GM21723 (cell line): ENCODE measurements at regions not wholly inside any gene's neighbourhood (a gene's known extent, or its start where the extent isn't known, plus 50 kb on each side); places are given as distances from the start of the nearest gene placed in this dataset.

Experiments used
- ATAC-seq: cut with Tn5 transposase; IDR thresholded peaks from one replicate; pipeline ENCODE4 v1.9.1; 2021; ENCODE audit warnings: mild to moderate bottlenecking, moderate library complexity; ENCODE audit not compliant: unreplicated experiment

DNA sequence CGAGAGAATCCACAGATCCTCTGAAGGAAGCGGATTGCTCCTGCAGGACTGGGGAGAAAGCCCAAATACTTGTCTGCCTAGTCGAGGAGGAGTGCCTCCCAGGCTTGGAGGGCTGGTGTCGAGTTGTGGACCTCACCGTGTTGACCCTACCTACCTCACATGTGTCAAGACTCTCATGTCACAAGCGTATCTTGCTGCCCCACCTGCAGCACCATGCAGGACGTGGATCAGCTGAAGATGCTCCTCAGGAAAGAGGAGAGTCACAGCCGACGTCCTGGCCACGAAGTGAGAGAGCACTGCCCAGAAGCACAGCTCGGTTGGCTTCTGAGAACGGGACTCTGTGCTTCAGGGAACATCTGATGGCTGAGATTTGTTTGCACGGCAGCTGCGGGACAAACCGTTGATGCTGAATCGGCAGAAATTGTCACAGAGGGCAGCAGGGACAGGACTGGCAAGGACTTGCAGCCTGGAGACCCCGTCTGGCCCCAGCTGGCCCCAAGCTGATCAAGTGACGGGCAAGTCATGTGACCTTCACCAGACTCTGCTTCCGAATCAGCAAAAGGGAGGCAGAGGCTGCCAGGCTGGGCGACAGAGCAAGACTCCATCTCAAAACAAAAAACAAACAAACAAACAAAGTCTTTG, 119.1 kb upstream of the ITGA1 start:
- no peak for ATAC-seq

GRCh38 chr5:52672459-52672858, 115.3 kb upstream of the ITGA1 start:
- no peak for ATAC-seq

DNA sequence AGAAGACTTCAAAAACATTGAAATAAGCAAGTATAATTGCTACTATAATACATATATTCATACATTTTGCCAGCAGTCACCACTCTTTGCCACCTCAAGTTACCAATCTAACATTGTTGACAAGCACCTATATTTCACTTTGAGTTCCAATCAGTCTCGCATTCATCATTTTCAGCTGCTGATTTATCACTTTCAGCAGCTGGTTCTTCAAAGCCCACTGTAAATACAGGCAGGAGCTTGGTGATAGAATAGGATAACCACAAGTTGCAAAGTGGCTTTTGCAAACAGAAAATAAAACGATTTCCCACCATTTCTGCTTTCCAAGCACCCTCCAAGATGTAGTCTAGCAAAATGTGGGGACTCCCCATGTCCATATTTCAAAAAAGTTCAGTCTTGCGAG, 114.2 kb upstream of the ITGA1 start:
- no peak for ATAC-seq

DNA sequence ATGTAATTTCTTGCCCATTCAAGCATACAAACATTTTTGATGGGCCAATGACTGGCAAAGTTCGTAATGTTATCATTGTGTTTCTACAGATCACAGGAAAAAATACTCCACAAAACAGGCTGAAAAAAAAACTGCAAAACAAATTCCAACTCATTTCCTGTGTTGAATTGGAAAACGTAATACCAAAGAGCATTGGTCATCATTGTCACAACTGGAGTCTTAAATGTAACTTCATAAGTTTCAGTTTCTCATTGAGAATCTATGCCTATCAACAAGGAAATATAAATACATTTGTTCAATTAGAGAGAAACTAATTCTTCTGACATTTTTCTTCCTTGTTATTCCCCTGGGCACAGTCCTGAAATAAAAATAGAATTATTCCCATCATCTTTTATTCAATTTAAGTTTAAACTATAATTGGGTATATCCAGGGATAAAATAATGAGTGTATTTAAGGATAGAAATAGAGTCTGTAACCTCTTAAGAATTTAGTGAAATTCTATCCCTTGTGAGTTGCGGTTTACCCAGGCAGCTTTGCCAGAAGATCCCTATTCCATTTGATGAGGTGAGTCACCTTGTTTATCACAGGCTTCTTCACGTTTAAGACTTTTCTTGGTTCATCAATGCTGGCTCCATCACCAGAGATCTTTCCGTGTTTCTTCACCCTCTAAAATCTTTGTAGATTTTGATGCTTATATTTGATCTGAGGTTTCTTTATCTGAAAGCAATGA, 112.7 kb upstream of the ITGA1 start:
- ATAC-seq = no peak

- ATAC-seq = no peak
Observed at GRCh38 chr5:52682492-52682891, 105.2 kb upstream of the ITGA1 start.

DNA sequence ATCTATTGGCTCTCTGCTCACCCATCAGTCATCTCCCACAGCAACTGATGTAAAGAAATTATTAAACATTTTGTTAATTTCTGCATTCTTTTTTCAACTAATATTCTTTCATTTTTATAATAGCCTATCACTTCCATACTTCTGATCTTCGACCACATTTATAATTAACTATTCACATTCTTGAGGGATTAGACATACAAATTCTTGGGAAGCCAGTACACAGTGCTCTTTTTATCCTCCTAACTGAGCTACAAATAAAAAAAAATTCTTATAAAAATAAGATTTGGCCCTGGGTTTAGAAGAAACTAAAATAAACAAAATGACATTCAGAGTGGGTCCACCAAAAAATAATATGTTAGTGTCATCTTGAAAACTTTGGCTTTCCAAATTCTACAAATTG, 103.7 kb upstream of the ITGA1 start:
- ATAC-seq = no peak

DNA sequence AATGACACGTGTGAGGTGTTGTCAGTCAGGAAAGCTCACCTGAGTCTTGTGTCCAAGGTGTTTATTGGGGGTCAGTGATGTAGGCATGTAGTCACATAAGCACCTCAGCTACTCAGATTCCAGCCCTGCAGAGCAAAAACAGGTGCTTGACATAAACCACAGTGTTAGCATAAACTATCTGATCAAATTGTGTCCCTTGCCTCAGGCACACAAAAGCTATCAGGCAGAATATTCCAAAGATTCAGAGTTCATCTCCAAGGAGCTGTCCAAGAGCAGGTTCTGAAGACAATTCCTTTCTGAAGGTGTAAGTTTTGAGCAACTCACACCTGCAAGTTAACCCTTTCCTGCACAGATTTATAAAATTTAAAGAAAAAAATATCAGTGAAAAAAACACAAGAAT, 102.2 kb upstream of the ITGA1 start:
- no peak for ATAC-seq

- no peak for ATAC-seq
Observed at GRCh38 chr5:52685971-52686370, 101.7 kb upstream of the ITGA1 start.

DNA sequence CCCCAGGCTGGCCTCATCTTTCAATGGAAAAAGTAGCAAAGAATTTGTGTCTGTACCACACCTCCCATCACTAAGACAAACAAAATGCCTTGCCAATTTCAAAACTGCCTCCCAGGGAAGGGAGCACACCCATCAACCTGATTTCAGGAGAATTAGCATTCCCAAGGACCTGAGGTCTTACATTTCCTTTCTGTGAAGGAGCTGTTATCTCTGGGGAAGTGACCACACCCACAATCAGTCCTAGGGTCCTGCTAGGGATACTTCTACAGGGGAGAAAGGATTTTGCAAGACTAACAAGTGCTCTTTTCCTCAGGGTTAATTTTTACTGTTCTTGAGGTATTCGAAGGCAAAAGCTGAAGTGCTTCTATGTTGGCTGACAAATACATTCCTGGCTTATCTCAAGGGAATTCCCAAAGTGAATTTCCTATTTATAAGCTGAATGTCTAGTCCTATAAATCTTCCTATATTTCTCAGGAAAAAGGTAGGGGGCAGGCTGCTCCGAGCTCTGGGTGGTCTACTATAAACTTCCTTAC, 97.4 kb upstream of the ITGA1 start:
- ATAC-seq = no peak

- no peak for ATAC-seq
Observed at GRCh38 chr5:52692039-52692438, 95.7 kb upstream of the ITGA1 start.

- ATAC-seq = no peak
Observed at GRCh38 chr5:52692606-52693005, 95.1 kb upstream of the ITGA1 start.

- no peak for ATAC-seq
Observed at GRCh38 chr5:52693280-52693679, 94.4 kb upstream of the ITGA1 start.

DNA sequence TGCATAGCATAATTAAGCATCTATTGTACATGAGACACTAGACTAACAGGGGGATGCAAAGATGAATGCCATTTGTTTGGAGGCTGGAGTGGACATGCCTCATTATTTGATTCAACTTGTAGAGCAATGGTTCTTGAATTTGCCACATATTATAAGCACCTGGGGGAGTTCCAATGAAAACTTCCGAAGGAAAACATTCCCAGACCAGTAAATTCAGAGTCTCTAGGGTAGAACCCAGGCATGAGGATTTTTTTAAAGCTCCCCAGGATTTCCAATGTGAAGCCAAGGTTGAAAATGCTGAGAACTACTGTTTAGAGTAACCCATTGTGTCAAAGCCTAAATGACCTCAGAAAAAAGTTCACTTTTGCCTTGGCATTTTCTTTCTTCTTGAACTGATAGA, 93.9 kb upstream of the ITGA1 start:
- no peak for ATAC-seq

DNA sequence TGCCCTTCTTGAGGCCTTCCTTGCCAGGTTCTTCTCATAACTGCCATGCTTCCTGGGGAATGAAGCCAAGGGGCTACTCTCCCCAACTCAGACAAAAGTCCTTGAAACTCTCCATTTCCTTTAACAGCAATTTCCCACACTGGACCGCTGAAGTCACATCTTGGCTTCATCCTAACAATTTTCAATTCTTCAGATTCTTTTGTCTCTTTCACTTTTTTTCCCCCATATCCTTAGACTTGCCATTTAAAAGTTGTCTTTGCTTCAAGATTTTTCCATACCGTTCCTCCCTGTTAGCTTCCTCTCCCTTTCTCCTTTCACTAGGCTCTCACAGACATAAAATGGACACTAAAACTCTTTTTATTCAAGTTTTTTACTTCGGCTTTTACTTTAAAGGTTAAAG, 93.1 kb upstream of the ITGA1 start:
- ATAC-seq = no peak

DNA sequence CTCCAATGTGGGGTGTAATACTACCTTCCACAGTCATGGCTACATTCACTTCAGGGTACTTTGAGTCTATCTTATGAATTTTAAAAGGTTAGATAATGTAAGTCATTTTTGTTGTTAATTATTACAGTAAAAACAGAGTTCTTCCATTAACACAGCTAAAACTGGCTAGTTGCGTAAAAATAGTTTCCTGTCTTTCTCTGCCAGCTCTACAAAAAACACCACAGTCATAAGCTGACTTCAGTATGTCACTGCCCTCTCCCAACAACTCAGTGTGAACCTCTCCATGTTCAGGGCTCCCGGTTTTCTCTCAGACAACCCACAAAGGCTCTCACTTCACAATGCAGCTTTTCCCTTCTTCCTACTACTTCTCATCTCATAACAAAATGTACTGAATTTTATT, 84.8 kb upstream of the ITGA1 start:
- ATAC-seq = no peak

- no peak for ATAC-seq
Observed at GRCh38 chr5:52703321-52703720, 84.4 kb upstream of the ITGA1 start.

GRCh38 chr5:52705720-52706119, 82.0 kb upstream of the ITGA1 start:
- ATAC-seq = no peak

DNA sequence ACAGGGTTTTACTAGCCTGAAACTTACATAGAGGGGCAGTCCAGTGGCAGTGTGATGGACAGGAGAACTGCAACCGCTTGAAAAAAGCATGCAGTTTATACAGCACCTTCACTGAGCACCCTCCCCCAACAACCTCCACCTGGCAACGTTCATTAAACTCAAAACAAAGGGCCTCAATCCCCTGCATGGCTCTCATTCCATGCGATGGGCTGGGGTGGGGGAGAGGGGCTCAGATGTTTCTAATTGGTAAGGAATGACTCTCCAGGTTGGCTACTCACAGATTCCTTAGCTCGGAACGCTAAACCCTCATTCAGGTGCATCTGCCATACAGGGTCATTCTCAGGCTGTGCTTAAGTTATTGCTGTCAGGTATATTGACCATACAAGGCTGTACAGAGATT, 80.9 kb upstream of the ITGA1 start:
- ATAC-seq = no peak

DNA sequence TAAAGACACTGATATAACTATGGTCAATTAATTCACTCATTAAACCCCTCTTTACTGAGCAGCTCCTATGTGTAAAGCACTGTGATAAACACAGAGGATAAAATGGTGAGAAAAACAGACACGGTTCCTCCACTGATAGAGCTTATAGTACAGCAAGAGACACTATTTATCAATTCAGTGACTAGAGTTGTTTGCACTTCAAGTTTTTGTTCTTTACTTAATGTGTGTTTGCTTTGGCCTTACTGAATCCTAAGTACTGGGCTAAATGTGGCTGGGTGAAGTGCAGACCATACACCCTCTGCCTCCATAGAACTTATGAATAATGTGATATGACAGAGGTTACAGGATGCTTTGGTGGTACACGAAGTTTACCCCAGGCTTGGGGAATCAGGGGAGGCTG, 80.1 kb upstream of the ITGA1 start:
- ATAC-seq = no peak

DNA sequence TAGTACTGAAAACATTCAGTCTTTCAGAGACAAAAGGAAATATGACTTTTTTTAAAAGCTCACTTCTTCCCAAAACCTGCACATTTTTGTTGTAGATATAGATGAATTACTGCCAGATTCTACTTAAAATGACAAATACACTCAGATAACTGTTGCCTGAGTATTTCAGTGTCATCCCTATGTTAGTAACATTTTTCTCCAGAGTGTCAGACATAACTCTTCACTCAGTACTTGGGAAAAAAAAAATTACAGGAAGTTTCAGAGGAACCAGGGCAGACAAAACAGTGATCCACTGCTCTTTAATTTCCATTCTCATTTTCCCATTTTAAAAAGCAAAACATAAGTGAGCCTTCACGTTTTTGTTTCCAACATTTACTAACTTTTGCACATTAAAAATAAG, 79.3 kb upstream of the ITGA1 start:
- no peak for ATAC-seq

DNA sequence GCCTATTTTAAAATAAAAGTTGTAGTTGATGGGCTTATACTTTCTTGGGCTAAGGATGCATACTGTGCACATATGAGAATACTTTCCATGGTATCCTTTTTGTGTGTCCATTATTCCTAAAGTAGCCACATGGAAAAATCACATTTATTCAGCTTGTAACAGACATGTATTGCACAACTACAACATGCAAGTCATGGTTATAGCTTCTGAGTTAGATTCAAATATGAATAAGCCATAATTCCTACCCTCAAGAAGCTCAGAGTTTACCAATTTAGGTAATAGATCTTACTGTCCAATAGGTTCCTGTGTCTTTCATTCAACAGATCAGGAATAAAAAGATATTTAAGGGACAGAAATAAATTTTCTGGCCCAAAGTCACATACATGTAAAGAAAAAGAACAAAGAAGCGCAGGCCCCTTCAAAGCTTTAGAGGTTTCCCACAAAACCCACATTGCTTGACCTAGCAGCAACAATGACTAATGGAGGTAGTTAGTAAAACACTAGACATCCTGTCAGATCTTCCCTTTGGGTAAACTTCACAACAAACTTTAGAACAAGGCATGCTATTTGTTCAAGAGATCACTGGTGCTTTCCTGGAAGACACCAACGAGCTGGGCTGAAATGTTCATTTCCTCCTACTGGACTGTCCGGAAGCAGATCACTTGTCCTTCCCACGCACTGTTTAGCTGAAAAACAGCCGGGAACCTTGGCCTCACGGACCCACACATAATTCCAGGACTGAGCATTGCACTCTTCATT, 78.4 kb upstream of the ITGA1 start:
- peak; percentile 66 for ATAC-seq
